ENCODE measurements at regions not wholly inside any gene's neighbourhood (a gene's known extent, or its start where the extent isn't known, plus 50 kb on each side); places are given as distances from the start of the nearest gene placed in this dataset.

- in situ Hi-C loops (cut with HindIII; ENCODE audit: low sequenced_read_pairs) = no loop called here
- no peak for DNase-seq (ENCODE audit: low spot score)
Observed at GRCh38 chr17:63304704-63305261, 141.3 kb downstream of the CYB561 start.

- DNase-seq (ENCODE audit: low spot score) = no peak
- in situ Hi-C loops (cut with HindIII; ENCODE audit: low sequenced_read_pairs) = no loop called here
Observed at GRCh38 chr17:63305857-63306256, 140.2 kb downstream of the CYB561 start.

GRCh38 chr17:63306855-63307254 lies 139.3 kb downstream of the CYB561 start:
- DNase-seq (ENCODE audit: low spot score) = no peak
- in situ Hi-C loops (cut with HindIII; ENCODE audit: low sequenced_read_pairs) = no loop called here

GRCh38 chr17:63308272-63308671 lies 137.8 kb downstream of the CYB561 start:
- no peak for DNase-seq (ENCODE audit: low spot score)
- in situ Hi-C loops (cut with HindIII; ENCODE audit: low sequenced_read_pairs) = no loop called here

DNA sequence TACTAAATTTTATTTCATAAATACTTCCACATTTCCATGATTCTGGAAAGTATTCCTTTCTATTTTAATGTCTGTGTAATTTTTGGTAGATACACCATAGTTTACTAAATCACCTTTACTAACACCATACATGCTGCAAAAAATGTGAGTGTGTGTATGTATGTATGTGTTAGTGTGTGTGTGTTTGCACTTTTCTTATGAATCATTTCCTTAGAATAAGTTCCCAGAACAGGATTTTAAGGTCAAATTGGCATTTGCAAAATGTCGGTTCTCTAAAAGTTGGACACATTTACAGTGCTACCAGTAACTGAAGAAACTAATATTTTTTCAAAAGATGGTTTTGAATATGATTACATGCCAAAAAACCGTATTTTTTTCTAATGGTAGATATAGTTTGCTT lies 137.1 kb downstream of the CYB561 start:
- DNase-seq (ENCODE audit: low spot score) = no peak
- in situ Hi-C loops (cut with HindIII; ENCODE audit: low sequenced_read_pairs) = no loop called here

GRCh38 chr17:63311416-63311937 lies 134.6 kb downstream of the CYB561 start:
- in situ Hi-C loops (cut with HindIII; ENCODE audit: low sequenced_read_pairs) = no loop called here
- DNase-seq (ENCODE audit: low spot score) = no peak

DNA sequence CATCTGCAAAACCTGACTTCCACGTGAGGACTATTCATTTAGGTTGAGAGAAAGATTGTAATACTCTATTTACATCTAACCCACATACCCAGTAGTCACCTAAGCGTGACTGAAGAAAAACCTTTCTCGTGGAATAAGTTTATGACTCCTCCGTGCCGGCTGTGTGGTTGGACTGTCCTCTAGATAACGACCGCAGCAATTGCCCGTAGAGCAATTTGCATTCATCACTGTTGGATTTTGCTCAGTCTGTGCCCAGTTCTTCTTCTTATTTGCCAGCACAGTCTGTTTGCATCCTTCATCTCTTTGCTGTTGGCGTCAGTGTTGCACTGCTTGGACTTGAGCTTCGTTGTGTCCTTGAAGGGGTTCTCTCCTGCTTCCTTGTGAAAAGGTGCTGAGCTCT lies 131.3 kb downstream of the CYB561 start:
- in situ Hi-C loops (cut with HindIII; ENCODE audit: low sequenced_read_pairs) = no loop called here
- no peak for DNase-seq (ENCODE audit: low spot score)

DNA sequence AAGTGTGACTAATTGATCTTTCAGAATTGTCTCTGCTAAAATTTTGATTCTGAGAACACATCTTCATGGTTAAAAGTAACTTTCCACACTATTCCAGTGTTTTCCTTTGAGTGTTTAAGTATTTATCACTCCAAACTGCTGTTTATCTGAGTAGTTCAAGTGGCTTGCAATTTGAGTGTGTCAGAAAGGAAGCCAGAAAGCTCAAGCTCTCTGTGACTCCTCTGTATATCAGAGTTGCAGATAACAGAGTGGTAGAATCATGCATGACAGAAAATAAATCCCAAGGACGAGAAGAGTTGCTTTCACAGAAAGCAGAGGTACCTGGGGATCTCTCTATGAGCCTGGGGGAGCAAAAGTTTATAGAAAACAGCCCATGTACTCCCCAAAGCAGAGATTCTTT lies 130.0 kb downstream of the CYB561 start:
- no peak for DNase-seq (ENCODE audit: low spot score)
- in situ Hi-C loops (cut with HindIII; ENCODE audit: low sequenced_read_pairs) = no loop called here

DNA sequence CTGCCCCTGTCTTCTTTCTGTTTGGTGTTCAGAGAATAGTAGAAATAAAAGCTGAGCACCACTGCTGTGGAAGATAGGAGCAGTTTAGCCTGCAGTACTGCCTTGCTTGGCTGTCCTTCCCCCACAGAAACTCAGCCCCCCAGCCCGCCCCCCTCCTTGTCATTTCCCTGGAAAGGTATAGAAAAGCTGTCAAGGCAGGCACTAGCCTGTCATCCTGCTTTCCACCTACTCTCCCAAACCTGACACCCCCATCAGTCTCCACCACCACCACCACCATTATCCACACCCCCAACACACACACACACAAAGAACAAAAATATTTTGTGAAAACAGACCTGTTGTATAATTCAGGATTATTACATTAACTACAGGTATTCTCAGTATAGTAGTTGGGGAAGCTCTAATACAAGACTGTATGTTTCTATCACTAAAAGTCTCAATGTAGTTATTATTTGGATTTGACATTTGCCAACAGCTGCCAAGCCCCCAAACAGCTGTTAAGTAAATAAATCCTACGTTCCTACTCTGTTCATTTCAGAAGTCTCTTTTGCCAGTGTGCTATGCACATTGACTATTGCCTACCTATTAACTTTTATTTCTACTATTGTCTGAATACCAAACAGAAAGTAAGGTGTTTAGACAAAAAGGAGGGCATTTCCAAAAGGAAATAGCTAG lies 128.8 kb downstream of the CYB561 start:
- no peak for DNase-seq (ENCODE audit: low spot score)
- in situ Hi-C loops (cut with HindIII; ENCODE audit: low sequenced_read_pairs) = no loop called here

- in situ Hi-C loops (cut with HindIII; ENCODE audit: low sequenced_read_pairs) = no loop called here
- DNase-seq (ENCODE audit: low spot score) = no peak
Observed at GRCh38 chr17:63325808-63326207, 120.3 kb downstream of the CYB561 start.

GRCh38 chr17:63329876-63330275 lies 116.2 kb downstream of the CYB561 start:
- in situ Hi-C loops (cut with HindIII; ENCODE audit: low sequenced_read_pairs) = no loop called here
- no peak for DNase-seq (ENCODE audit: low spot score)

- in situ Hi-C loops (cut with HindIII; ENCODE audit: low sequenced_read_pairs) = no loop called here
- DNase-seq (ENCODE audit: low spot score) = no peak
Observed at GRCh38 chr17:63331301-63332061, 114.6 kb downstream of the CYB561 start.

DNA sequence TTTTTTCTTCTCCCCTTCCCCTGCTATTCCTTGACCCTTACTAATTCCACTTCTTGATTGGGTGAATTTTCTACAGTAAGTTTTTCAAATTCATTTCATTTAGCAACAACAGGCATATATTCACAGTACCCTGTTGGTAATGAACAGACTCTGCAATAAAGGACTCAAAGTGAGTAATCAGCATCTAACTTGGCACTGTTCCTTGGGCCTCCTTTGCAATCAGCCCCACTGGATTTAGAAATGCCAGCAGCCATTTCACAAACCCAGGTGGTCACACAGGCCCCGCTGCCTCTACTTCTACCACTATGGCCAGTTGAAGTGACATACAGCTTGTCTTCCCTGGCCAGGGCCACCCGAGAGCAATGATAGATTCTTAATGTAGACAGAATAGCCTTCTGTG lies 113.8 kb downstream of the CYB561 start:
- in situ Hi-C loops (cut with HindIII; ENCODE audit: low sequenced_read_pairs) = no loop called here
- DNase-seq (ENCODE audit: low spot score) = no peak

- in situ Hi-C loops (cut with HindIII; ENCODE audit: low sequenced_read_pairs) = no loop called here
- no peak for DNase-seq (ENCODE audit: low spot score)
Observed at GRCh38 chr17:63333869-63334268, 112.2 kb downstream of the CYB561 start.

- no peak for DNase-seq (ENCODE audit: low spot score)
- in situ Hi-C loops (cut with HindIII; ENCODE audit: low sequenced_read_pairs) = no loop called here
Observed at GRCh38 chr17:63335831-63336230, 110.3 kb downstream of the CYB561 start.

GRCh38 chr17:63337579-63337978 lies 108.5 kb downstream of the CYB561 start:
- no peak for DNase-seq (ENCODE audit: low spot score)
- in situ Hi-C loops (cut with HindIII; ENCODE audit: low sequenced_read_pairs) = no loop called here

DNA sequence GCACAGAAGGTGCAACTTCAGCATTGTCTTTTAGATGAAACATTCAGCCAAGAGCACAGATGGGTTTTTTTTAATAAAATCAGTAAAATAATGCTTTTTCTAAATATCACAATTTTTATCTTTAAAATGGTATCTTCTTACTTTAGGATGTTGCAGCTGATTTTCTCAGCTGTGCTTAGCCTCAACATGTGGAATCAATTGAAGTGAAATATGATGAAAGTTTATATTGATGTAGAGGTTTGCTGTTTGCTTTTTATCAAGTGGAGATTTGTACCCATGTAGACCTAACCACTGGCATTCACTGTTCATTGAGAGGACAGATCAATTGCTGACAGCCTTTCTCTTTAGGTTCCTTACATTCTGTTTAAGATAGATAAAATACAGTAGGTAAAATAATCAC lies 107.8 kb downstream of the CYB561 start:
- in situ Hi-C loops (cut with HindIII; ENCODE audit: low sequenced_read_pairs) = no loop called here
- DNase-seq (ENCODE audit: low spot score) = no peak

GRCh38 chr17:63341276-63341675 lies 104.8 kb downstream of the CYB561 start:
- no peak for DNase-seq (ENCODE audit: low spot score)
- in situ Hi-C loops (cut with HindIII; ENCODE audit: low sequenced_read_pairs) = no loop called here

GRCh38 chr17:63344383-63344782 lies 101.7 kb downstream of the CYB561 start:
- in situ Hi-C loops (cut with HindIII; ENCODE audit: low sequenced_read_pairs) = no loop called here

DNA sequence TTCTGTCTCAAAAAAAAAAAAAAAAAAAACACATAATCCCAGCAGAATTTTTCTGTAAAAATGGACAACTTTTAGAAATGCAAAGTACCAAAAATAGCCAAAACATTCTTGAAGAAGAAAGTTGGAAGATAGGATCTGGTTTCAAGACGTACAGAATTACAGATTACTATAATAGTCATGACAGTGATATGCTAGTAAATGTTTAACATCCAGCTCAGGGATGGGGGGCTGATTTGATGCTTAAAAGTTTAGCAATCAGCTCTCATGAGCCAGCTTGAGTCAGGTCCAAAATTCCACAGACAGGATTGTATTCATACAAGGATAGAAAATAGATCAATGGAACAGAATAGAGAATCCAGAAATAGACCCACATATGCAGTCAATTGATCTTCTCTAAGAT lies 100.5 kb downstream of the CYB561 start:
- no peak for DNase-seq (ENCODE audit: low spot score)
- in situ Hi-C loops (cut with HindIII; ENCODE audit: low sequenced_read_pairs) = no loop called here

More at GRCh38 chr17:63344383-63344782, 101.7 kb downstream of the CYB561 start:
- DNase-seq (ENCODE audit: low spot score) = no peak

Data from G401 (cell line).